ENCODE measurements at regions not wholly inside any gene's neighbourhood (a gene's known extent, or its start where the extent isn't known, plus 50 kb on each side); places are given as distances from the start of the nearest gene placed in this dataset.

DNA sequence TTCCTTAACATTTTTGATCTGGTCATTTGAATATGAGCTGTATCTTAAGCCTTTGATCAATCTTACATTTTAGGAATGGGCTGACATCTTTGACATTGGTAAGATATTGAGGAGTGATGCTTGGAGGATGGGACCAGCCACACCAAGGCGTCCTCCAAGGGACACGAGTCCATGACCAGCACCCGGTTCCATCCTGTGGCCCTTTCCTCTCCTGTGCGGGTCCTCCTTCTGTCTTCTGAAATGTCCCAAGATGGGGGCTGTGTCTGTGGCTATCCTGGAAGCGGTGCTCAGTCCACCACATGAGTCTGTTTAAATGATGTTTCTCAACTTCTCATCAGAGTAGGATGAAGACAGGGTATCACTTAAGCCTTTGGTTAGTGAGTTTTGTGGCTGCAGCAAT lies 67.3 kb upstream of the SHH start:
- Mint-ChIP-seq H3K4me1 (ENCODE audit: low read depth) (peaks cover 3% of the 10 kb centered on the region), H3K36me3 (ENCODE audit: low read depth) (no peaks in the 10 kb centered on the region), H3K27ac (no peak overlapping the region), H3K27me3 (ENCODE audit: low read depth) (peaks cover 6% of the 10 kb centered on the region), H3K4me3 (no peak overlapping the region), H3K9me3 (ENCODE audit: insufficient read depth) (no peaks in the 10 kb centered on the region)
- ChIA-PET POLR2A (no interaction called here), CTCF (no interaction called here)
- no peak for ATAC-seq
- DNase-seq = no peak

DNA sequence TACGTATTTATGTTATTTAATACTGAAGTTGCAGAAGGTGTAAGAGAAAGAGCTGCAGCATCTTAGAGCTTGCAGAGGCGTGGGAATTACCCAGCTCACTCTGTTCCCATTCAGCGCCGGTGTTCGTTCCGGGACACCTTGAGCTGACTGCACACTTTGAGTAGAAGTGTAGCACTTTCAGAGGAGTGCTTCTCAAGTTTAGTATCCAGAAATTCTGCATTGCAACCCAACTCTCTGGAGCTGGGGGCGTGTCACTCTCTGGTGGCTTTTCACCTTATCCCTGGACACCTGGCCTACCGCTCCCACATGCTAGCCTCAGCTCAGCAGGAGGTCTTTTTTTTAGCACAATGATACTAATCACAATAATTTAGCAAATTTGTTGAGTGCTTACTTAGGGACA lies 66.4 kb upstream of the SHH start:
- ATAC-seq (no peak), DNase-seq (no peak)
- ChIA-PET POLR2A (no interaction called here), CTCF (no interaction called here)
- Mint-ChIP-seq H3K4me3 (no peak overlapping the region), H3K9me3 (ENCODE audit: insufficient read depth) (no peaks in the 10 kb centered on the region), H3K4me1 (ENCODE audit: low read depth) (no peaks in the 10 kb centered on the region), H3K27me3 (ENCODE audit: low read depth) (peaks cover 10% of the 10 kb centered on the region), H3K36me3 (ENCODE audit: low read depth) (no peaks in the 10 kb centered on the region), H3K27ac (no peak overlapping the region)

DNA sequence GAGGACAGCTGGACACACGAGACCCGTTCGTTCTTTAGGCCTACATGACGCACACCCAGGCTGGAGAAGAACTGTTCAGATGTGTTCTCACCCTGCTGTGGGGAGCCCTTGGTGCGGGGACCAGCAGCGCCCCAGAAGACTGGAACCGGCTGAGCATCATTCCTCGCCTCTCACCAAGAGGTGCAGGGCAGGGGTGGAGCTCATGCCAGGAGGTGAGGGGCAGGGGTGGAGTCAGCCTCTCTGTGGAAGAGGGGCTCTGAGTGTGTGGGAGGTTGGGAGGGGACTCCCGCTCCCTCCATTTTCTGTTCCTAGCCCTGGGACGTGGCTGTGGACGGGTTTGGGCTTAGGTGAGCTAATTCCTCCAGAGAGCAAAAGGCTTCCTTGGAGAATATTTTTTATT lies 66.0 kb upstream of the SHH start:
- DNase-seq = no peak
- Mint-ChIP-seq H3K4me3 (no peak overlapping the region), H3K36me3 (ENCODE audit: low read depth) (no peaks in the 10 kb centered on the region), H3K9me3 (ENCODE audit: insufficient read depth) (no peaks in the 10 kb centered on the region), H3K27ac (no peak overlapping the region), H3K27me3 (ENCODE audit: low read depth) (peaks cover 10% of the 10 kb centered on the region), H3K4me1 (ENCODE audit: low read depth) (no peaks in the 10 kb centered on the region)
- CTCF ChIA-PET = no interaction called here
- no peak for ATAC-seq
- POLR2A ChIA-PET = no interaction called here

DNA sequence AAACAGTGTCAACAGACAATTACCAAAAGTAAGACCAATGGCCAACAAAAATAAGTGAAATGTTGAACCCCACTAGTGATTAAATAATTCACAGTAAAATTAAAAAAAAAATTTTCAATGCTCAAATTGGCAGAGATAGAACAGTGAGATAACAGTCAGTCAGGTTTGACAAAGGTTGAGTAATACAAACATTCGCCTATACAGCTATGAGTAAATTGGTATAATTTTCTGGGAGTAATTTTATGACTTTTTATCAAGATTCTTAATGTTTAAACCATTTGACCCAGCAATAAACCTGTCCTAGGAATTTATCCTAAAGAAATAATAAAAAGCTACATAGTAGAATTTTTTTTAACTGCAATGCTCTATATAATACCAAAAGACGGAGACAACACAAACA lies 64.9 kb upstream of the SHH start:
- Mint-ChIP-seq H3K4me3 (no peak overlapping the region), H3K36me3 (ENCODE audit: low read depth) (no peaks in the 10 kb centered on the region), H3K9me3 (ENCODE audit: insufficient read depth) (no peaks in the 10 kb centered on the region), H3K27me3 (ENCODE audit: low read depth) (peaks cover 10% of the 10 kb centered on the region), H3K27ac (no peak overlapping the region), H3K4me1 (ENCODE audit: low read depth) (no peaks in the 10 kb centered on the region)
- CTCF ChIA-PET = no interaction called here
- no peak for DNase-seq
- no peak for ATAC-seq
- POLR2A ChIA-PET = no interaction called here

DNA sequence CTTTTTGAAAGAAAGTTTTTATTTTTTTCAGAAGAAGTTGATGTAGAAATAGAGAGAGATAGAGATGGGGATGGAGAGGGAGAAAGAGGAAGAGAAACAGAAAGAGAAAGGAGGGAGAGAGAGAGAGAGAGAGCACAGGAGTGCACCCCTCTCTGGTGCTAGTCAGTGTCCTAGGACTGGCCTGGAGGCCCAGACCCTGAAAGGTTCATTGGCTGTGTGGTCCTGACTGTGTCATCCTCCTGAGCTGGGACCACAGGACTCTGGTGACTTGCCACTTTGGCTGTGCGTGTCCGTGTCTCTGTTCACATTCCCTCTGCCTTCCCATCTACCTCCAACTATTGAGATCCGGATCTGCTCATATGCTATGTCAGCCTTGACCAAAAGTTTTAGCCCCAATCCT lies 62.1 kb upstream of the SHH start:
- Mint-ChIP-seq H3K27me3 (ENCODE audit: low read depth) (peaks cover 9% of the 10 kb centered on the region), H3K27ac (no peak overlapping the region), H3K4me1 (ENCODE audit: low read depth) (no peaks in the 10 kb centered on the region), H3K4me3 (no peak overlapping the region), H3K9me3 (ENCODE audit: insufficient read depth) (no peaks in the 10 kb centered on the region), H3K36me3 (ENCODE audit: low read depth) (no peaks in the 10 kb centered on the region)
- DNase-seq = no peak
- POLR2A ChIA-PET = no interaction called here
- ATAC-seq = no peak
- CTCF ChIA-PET = no interaction called here

DNA sequence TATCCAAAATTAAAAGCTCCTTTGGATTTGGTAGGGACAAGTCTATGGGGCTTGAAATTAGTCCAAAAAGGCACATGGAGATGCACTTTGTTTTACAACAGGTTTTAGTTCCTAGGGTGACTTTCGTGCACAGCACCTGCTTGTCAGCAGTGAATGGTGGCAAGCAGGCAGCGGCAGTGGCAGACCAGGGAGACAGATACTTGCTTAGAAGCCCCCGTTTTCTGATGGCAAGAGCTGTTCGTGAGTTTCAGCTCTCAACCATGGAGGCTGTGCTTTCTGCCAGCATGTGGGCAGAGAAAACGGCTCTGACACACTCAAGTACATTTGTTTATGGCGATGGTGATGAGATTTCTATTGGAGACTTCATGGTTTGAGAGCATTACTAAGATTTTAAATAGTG lies 61.7 kb upstream of the SHH start:
- no peak for DNase-seq
- no peak overlapping the region for H3K4me3 Mint-ChIP-seq
- peaks cover 7% of the 10 kb centered on the region for H3K27me3 Mint-ChIP-seq (ENCODE audit: low read depth)
- H3K36me3 Mint-ChIP-seq (ENCODE audit: low read depth) = no peaks in the 10 kb centered on the region
- H3K27ac Mint-ChIP-seq = no peak overlapping the region
- ATAC-seq = no peak
- H3K9me3 Mint-ChIP-seq (ENCODE audit: insufficient read depth) = no peaks in the 10 kb centered on the region
- CTCF ChIA-PET = no interaction called here
- POLR2A ChIA-PET = no interaction called here
- H3K4me1 Mint-ChIP-seq (ENCODE audit: low read depth) = no peaks in the 10 kb centered on the region

DNA sequence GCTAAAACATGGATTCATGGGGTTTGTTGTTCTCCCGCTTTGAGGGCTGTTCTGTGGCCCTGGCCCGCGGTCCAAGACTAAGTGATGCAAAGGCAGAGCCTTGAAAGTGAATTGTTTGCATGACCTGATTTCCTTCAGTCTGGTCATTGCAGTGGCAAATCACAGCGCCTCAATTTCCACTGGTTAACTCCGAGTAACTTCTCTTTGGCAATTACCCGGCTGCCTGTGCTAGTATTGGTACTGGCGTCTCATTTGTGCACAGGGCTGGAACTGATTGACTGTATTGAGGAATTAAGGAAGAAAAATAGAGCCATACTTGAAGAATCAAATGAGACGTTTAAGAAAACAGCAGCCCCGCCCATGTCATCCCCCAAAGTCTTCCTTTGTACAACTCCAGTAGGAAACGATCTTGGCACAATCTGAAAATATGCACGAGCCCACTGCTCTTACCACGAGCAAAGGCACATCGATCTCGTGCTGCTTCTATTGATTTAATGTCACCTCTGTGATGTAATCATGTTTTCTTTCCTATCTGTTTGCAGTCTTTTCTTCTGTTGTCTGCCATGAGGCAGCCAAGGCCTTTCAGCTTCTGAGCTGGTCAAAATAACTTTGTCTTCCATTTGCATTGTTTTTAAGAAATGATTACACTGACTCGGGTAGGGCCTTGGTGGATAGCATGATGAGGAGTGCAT lies 60.6 kb upstream of the SHH start:
- H3K36me3 Mint-ChIP-seq (ENCODE audit: low read depth) = no peaks in the 10 kb centered on the region
- no peak overlapping the region for H3K27ac Mint-ChIP-seq
- CTCF ChIA-PET = interaction anchor here (0.6 kb wide), 1 partner anchor 601 kb away, joined by 4 read pairs; no protein-coding TSS in a partner anchor
- no peaks in the 10 kb centered on the region for H3K4me1 Mint-ChIP-seq (ENCODE audit: low read depth)
- no peak for DNase-seq
- peaks cover 7% of the 10 kb centered on the region for H3K27me3 Mint-ChIP-seq (ENCODE audit: low read depth)
- POLR2A ChIA-PET = no interaction called here
- no peak overlapping the region for H3K4me3 Mint-ChIP-seq
- no peaks in the 10 kb centered on the region for H3K9me3 Mint-ChIP-seq (ENCODE audit: insufficient read depth)
- ATAC-seq = no peak

DNA sequence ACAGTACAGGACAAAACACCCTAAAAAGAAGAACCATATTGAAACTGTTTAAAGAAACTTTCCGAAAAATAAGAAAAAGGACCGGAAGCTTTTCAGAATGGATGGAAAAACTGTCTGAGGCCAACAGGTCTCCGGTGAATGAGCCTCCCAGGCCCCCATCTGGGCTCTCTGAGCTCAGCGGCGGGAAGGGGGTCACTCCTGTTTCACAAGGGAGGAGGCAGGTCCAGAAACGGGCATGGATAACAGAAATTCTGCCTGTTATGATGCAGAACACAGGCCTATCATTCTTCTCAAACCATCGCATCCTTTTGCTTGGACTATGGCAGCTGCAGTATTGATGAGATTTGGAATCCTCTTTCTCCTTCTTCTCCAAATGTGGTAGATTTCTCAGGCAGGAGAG lies 58.9 kb upstream of the SHH start:
- Mint-ChIP-seq H3K36me3 (ENCODE audit: low read depth) (no peaks in the 10 kb centered on the region), H3K27ac (no peak overlapping the region), H3K4me1 (ENCODE audit: low read depth) (no peaks in the 10 kb centered on the region), H3K27me3 (ENCODE audit: low read depth) (peaks cover 5% of the 10 kb centered on the region), H3K9me3 (ENCODE audit: insufficient read depth) (no peaks in the 10 kb centered on the region), H3K4me3 (no peak overlapping the region)
- ChIA-PET CTCF (no interaction called here), POLR2A (no interaction called here)
- DNase-seq (no peak), ATAC-seq (no peak)

DNA sequence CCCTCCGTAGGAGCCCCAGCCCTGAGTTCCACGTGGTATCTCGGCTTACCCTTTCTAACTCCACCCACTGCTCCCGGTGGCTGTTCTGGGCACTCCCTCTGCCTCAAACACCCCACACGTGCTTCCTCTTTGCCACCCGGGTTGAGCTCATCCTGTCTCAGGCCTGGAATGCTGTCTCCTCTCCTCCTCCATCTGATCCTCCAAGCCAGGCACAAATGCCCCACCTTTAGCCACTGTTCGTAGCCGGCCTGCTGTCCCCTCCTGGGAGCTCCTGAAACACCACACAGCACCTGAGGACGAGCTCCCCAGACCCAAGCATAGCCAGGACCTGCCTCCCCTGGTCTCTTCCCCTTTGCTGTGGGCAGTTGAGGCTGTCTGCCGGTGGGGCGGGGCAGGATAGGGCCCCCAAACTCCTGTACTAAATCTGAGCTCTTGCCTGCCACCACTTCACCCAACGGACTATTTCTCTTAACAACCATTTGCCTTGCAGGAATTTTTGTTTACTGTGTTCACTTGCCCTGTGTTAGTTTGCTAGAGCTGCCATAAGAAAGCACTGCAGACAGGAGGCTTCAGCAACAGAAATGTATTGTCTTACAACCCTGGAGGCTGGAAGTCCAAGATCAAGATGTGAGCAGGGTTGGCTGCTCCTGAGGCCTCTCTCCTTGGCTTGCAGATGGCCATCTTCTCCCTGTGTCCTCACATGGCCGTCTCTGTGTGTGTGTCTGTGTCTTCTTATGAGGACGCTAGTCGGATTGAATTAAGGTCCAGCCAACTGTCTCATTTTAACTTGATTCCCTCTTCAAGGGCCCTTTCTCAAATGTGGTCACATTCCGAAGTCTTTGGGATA lies 58.3 kb upstream of the SHH start:
- ATAC-seq (no peak), DNase-seq (no peak)
- Mint-ChIP-seq H3K36me3 (ENCODE audit: low read depth) (no peaks in the 10 kb centered on the region), H3K4me1 (ENCODE audit: low read depth) (no peaks in the 10 kb centered on the region), H3K4me3 (no peak overlapping the region), H3K27me3 (ENCODE audit: low read depth) (peaks cover 8% of the 10 kb centered on the region), H3K27ac (no peak overlapping the region), H3K9me3 (ENCODE audit: insufficient read depth) (no peaks in the 10 kb centered on the region)
- ChIA-PET CTCF (no interaction called here), POLR2A (no interaction called here)

DNA sequence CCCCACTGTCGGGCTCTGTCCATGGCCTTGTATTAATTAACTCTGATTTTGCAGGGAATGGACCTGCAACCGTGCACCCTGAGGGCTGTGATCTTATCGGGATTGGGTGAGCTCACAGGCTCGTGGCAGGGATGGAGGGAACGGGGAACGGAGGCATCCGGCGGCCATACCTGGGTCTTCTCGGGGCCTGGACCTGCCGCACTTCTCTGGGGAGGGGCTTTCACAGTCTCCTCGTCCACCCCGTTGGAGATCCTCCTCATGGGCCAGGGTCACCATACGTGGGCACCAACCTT lies 57.5 kb upstream of the SHH start:
- no peaks in the 10 kb centered on the region for H3K4me1 Mint-ChIP-seq (ENCODE audit: low read depth)
- no peak overlapping the region for H3K4me3 Mint-ChIP-seq
- H3K9me3 Mint-ChIP-seq (ENCODE audit: insufficient read depth) = no peaks in the 10 kb centered on the region
- ChIA-PET POLR2A (no interaction called here), CTCF (no interaction called here)
- H3K27ac Mint-ChIP-seq = no peak overlapping the region
- DNase-seq = no peak
- no peaks in the 10 kb centered on the region for H3K36me3 Mint-ChIP-seq (ENCODE audit: low read depth)
- no peak for ATAC-seq
- peaks cover 8% of the 10 kb centered on the region for H3K27me3 Mint-ChIP-seq (ENCODE audit: low read depth)

DNA sequence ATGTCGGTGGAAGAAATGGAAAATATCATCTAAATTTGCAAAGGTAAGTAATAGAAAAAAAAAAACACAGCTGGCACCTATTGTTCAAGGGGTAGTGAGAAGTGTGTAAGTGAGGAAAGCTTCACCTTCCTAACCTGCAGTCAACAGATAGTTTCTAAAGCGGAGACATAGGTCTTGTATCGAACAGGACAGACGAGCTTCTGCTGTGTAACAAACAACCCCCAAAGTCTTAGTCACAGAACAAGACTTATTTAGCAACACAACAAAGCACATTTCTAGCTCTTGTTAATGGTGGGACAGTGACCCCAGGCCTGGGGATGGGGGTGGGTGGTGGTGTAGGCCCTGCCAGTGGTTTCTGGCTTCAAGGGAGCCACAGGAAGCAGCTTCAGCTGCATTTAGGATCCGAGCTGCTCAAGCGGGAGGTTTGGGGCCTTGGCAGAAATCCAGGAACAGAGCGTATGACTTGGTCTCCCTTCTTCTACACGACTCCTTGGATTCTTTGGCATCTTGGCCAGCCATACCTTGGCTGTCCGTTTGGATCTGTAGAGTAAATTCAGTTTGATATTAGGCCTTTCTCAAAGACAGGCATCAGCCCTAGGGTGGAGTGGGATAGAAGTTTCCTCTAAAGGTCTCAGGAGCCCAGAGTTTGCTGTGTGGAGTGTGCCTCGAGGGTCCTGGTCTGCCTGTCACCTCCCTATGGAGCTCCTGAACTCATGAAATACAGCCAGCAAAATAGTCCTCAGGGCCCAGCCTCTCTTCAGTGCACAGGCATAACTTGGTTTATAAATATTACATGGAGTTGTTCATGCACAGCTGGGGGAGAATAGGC lies 56.9 kb upstream of the SHH start:
- CTCF ChIA-PET = no interaction called here
- POLR2A ChIA-PET = no interaction called here
- Mint-ChIP-seq H3K9me3 (ENCODE audit: insufficient read depth) (no peaks in the 10 kb centered on the region), H3K4me1 (ENCODE audit: low read depth) (no peaks in the 10 kb centered on the region), H3K4me3 (no peak overlapping the region), H3K36me3 (ENCODE audit: low read depth) (no peaks in the 10 kb centered on the region), H3K27me3 (ENCODE audit: low read depth) (peaks cover 3% of the 10 kb centered on the region), H3K27ac (no peak overlapping the region)
- ATAC-seq (no peak), DNase-seq (no peak)

DNA sequence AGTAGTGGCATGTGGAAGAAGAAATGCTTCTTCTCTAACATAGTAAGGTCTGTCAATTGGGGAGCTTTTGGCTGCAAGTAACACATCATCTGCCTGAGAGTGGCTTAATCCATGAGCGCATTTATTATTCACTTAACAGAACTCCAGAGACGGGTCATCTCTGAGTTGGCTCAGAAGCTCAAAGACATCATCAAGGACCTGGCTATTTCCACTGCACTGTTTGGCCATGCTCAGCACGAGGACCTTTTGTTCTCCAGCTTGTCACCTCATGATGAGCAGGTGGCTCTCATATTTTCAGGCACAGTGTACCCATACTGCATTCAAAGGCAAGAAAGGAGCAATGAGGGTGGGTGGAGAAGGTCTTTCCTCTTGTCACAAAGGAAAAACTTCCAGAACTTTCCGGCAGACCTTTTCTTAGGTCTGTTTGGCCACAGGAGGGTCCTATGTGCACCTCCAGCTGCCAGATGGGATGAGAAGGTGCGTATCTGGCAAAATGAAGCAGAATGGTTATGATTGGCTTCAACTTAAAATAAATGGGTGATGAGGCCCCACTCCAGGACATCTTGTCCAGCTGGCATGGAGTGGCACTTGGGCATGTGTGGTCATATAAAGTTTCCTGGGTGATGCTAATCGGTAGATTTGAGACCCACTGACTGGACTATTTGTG lies 55.6 kb upstream of the SHH start:
- DNase-seq (no peak), ATAC-seq (no peak)
- Mint-ChIP-seq H3K27ac (no peak overlapping the region), H3K4me3 (no peak overlapping the region), H3K9me3 (ENCODE audit: insufficient read depth) (no peaks in the 10 kb centered on the region), H3K36me3 (ENCODE audit: low read depth) (no peaks in the 10 kb centered on the region), H3K4me1 (ENCODE audit: low read depth) (no peaks in the 10 kb centered on the region), H3K27me3 (ENCODE audit: low read depth) (peaks cover 3% of the 10 kb centered on the region)
- ChIA-PET CTCF (interaction anchor here (0.6 kb wide), 1 partner anchor 454 kb away, joined by 4 read pairs; no protein-coding TSS in a partner anchor), POLR2A (no interaction called here)

All from activated CD8-positive, alpha-beta T cell treated with anti-CD3 and anti-CD28 coated beads, Interleukin-2, amount 10 ng/mL, durations not matched to agents 7 days and 5 days (primary cell).